ENCODE measurements at regions not wholly inside any gene's neighbourhood (a gene's known extent, or its start where the extent isn't known, plus 50 kb on each side); places are given as distances from the start of the nearest gene placed in this dataset.

GRCh38 chr11:21927628-21928027, 265.3 kb upstream of the ANO5 start:
- TF ChIP-seq CTCF (conservative IDR thresholded peaks at IDR 0.05 in 1 of 2, IDR thresholded peaks at IDR 0.05 in 1 of 2; ENCODE audit: low read depth in 1 of 2, low read length in 2 of 2) (no peak), EZH2 (IDR thresholded peaks at IDR 0.05; ENCODE audit: low read length, missing control alignments) (no peak)
